ENCODE measurements at regions not wholly inside any gene's neighbourhood (a gene's known extent, or its start where the extent isn't known, plus 50 kb on each side); places are given as distances from the start of the nearest gene placed in this dataset.

GRCh38 chr6:41454189-41454789 is 91.9 kb upstream of the FOXP4 start:
- DNase-seq (ENCODE audit: low read depth): no peak
- TF ChIP-seq, protein P1, sequence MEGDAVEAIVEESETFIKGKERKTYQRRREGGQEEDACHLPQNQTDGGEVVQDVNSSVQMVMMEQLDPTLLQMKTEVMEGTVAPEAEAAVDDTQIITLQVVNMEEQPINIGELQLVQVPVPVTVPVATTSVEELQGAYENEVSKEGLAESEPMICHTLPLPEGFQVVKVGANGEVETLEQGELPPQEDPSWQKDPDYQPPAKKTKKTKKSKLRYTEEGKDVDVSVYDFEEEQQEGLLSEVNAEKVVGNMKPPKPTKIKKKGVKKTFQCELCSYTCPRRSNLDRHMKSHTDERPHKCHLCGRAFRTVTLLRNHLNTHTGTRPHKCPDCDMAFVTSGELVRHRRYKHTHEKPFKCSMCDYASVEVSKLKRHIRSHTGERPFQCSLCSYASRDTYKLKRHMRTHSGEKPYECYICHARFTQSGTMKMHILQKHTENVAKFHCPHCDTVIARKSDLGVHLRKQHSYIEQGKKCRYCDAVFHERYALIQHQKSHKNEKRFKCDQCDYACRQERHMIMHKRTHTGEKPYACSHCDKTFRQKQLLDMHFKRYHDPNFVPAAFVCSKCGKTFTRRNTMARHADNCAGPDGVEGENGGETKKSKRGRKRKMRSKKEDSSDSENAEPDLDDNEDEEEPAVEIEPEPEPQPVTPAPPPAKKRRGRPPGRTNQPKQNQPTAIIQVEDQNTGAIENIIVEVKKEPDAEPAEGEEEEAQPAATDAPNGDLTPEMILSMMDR (IDR thresholded peaks at IDR 0.05; ENCODE audit: low read depth, low read length, missing control alignments): no peak
- in situ Hi-C loops (cut with HindIII; ENCODE audit: low sequenced_read_pairs): no loop called here

GRCh38 chr6:41455410-41455809 is 90.8 kb upstream of the FOXP4 start:
- TF ChIP-seq, protein P1 (IDR thresholded peaks at IDR 0.05; ENCODE audit: low read depth, low read length, missing control alignments): no peak
- no peak for DNase-seq (ENCODE audit: low read depth)
- H3K4me3 ChIP-seq (ENCODE audit: low read depth, low read length): no peak overlapping the region
- in situ Hi-C loops (cut with HindIII; ENCODE audit: low sequenced_read_pairs): no loop called here

More at GRCh38 chr6:41454189-41454789, 91.9 kb upstream of the FOXP4 start:
- no peak overlapping the region for H3K4me3 ChIP-seq (ENCODE audit: low read depth, low read length)

DNA sequence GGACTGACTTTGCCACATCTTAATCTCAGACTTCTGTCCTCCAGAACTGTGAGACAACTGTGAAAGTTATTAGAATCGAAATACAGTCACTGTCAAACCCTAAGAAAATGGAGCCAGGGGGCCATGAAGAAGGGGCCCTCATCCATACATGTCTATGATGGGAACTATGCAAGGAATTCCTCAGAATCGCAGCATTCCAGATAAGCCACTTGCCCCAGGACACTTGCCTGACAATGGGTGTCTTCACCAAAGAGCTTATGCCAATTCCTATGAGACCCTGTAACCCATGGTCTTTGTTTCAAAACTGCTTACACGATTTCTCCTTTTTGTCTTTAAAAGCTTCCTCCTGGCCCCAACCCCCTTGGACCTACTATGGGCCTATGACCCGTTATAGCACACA is 90.4 kb upstream of the FOXP4 start:
- no peak overlapping the region for H3K4me3 ChIP-seq (ENCODE audit: low read depth, low read length)
- TF ChIP-seq, protein P1 (IDR thresholded peaks at IDR 0.05; ENCODE audit: low read depth, low read length, missing control alignments): no peak
- in situ Hi-C loops (cut with HindIII; ENCODE audit: low sequenced_read_pairs): no loop called here
- DNase-seq (ENCODE audit: low read depth): no peak

- in situ Hi-C loops (cut with HindIII; ENCODE audit: low sequenced_read_pairs): no loop called here
- TF ChIP-seq, protein P1 (IDR thresholded peaks at IDR 0.05; ENCODE audit: low read depth, low read length, missing control alignments): no peak
- H3K4me3 ChIP-seq (ENCODE audit: low read depth, low read length): no peak overlapping the region
- no peak for DNase-seq (ENCODE audit: low read depth)
These were observed 88.9 kb upstream of the FOXP4 start for GRCh38 chr6:41457303-41457670.

- no peak for DNase-seq (ENCODE audit: low read depth)
- TF ChIP-seq, protein P1 (IDR thresholded peaks at IDR 0.05; ENCODE audit: low read depth, low read length, missing control alignments): no peak
- H3K4me3 ChIP-seq (ENCODE audit: low read depth, low read length): no peak overlapping the region
- in situ Hi-C loops (cut with HindIII; ENCODE audit: low sequenced_read_pairs): no loop called here
These were observed 86.4 kb upstream of the FOXP4 start for GRCh38 chr6:41459738-41460137.

DNA sequence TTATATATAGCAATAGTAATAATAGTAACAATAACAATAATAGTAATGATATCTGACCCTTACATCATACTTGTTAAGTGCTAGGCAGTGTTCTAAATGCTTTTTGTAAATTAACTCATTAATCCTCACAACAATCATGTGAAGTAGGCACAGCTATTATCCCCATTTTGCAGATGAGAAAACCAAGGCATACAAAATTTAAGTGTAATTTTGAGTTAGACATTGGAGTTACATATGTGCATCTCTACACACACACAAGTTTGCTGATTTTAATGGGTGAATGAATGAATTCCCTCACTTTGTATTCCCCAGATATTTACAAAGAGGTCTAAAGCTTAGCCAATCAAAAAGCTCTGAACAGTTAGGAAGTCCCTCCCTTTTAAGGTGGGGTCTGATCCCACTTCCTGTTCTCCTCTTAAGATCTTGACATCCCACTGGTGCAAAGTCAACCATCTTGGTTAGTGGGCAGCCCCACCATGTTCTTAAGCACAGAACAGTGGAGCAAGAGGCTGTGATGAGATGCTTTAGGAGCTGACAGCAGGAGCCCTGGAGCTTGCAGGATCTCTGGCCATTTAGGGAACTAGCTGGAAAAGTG is 85.3 kb upstream of the FOXP4 start:
- no peak overlapping the region for H3K4me3 ChIP-seq (ENCODE audit: low read depth, low read length)
- in situ Hi-C loops (cut with HindIII; ENCODE audit: low sequenced_read_pairs): no loop called here
- DNase-seq (ENCODE audit: low read depth): no peak
- TF ChIP-seq, protein P1 (IDR thresholded peaks at IDR 0.05; ENCODE audit: low read depth, low read length, missing control alignments): no peak
